ENCODE measurements at regions not wholly inside any gene's neighbourhood (a gene's known extent, or its start where the extent isn't known, plus 50 kb on each side); places are given as distances from the start of the nearest gene placed in this dataset.
"Not testable (repeated sequence)": the region's sequence is repeated elsewhere in the genome, so short reads cannot be mapped to it uniquely, and the experiment has no call there.

DNA sequence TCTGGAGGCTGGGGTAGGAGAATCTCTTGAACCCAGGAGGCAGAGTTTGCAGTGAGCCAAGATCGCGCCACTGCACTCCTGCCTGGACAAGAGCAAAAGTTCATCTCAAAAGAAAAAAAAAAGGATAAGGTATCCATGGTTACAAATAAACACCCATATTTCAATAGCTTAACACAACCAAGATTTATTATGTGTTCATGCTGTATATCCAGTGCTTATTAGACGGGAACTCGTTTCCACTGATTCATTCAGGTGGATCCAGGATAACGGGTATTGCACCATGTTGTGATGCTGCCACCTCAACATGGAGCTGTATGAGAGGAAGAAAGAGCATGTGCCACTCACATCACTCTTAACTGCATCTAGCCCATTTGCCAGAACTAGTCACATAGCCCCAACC is 69.1 kb upstream of the HIVEP1 start:
- WGBS, 2 donors: 75 to 82% methylated on average over 5 of the region's 5 CpGs
- no peak overlapping the region for H3K27ac ChIP-seq (ENCODE audit: low read depth in 2 of 2, low read length in 1 of 2)
- H3K9me3 ChIP-seq (ENCODE audit: control insufficient read depth in 2 of 2, insufficient read depth in 1 of 2, low read depth in 1 of 2, low read length in 1 of 2): no peaks in the 10 kb centered on the region
- H3K27me3 ChIP-seq (ENCODE audit: control insufficient read depth in 1 of 2, insufficient read depth in 2 of 2, low read length in 2 of 2): no peaks in the 10 kb centered on the region
- no peak overlapping the region for H3K4me3 ChIP-seq (ENCODE audit: low read depth in 1 of 2, low read length in 2 of 2)
- no peaks in the 10 kb centered on the region for H3K36me3 ChIP-seq (ENCODE audit: control insufficient read depth in 2 of 2, insufficient read depth in 2 of 2, low read length in 1 of 2)
- H3K4me1 ChIP-seq (ENCODE audit: control insufficient read depth in 2 of 2, insufficient read depth in 2 of 2, low read length in 1 of 2): peaks cover 3 to 4% of the 10 kb centered on the region in 2 donors

DNA sequence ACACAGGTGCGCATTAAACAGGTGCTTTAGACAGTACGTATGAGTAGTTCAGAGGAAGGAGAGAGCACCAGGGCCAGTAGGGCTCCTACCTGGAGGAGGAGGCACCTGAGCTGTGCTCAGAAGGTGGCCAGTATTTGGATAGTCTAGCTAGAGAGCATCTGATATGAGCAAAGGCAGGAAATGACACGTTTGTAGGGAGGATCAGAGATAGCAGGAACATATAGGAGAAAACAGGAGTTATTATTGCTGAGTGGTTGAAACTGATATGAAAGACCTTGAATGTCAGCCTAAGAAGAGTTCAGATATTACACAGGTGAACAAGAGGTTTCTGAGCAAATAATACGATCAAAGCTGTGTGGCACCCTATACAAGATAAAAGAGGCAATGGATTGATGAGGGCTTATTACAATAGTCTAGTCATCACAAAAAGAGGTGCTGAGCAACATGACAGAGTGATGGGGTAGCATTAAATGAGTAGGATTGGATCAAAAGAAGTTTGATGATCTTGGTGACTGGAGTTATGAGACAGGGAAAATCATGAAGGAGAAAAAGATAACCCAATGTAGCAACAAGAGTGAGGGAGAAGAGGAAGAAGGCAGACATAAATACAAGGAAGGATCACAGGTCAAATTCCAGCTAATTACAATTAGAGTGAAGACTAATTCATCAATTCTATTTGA is 69.8 kb upstream of the HIVEP1 start:
- H3K4me3 ChIP-seq (ENCODE audit: low read depth in 1 of 2, low read length in 2 of 2): no peak overlapping the region
- WGBS, 2 donors: 71 to 86% methylated on average over 4 of the region's 4 CpGs
- no peak overlapping the region for H3K27ac ChIP-seq (ENCODE audit: low read depth in 2 of 2, low read length in 1 of 2)
- no peaks in the 10 kb centered on the region for H3K36me3 ChIP-seq (ENCODE audit: control insufficient read depth in 2 of 2, insufficient read depth in 2 of 2, low read length in 1 of 2)
- H3K4me1 ChIP-seq (ENCODE audit: control insufficient read depth in 2 of 2, insufficient read depth in 2 of 2, low read length in 1 of 2): peaks cover 3 to 4% of the 10 kb centered on the region in 2 donors
- no peaks in the 10 kb centered on the region for H3K27me3 ChIP-seq (ENCODE audit: control insufficient read depth in 1 of 2, insufficient read depth in 2 of 2, low read length in 2 of 2)
- no peaks in the 10 kb centered on the region for H3K9me3 ChIP-seq (ENCODE audit: control insufficient read depth in 2 of 2, insufficient read depth in 1 of 2, low read depth in 1 of 2, low read length in 1 of 2)

DNA sequence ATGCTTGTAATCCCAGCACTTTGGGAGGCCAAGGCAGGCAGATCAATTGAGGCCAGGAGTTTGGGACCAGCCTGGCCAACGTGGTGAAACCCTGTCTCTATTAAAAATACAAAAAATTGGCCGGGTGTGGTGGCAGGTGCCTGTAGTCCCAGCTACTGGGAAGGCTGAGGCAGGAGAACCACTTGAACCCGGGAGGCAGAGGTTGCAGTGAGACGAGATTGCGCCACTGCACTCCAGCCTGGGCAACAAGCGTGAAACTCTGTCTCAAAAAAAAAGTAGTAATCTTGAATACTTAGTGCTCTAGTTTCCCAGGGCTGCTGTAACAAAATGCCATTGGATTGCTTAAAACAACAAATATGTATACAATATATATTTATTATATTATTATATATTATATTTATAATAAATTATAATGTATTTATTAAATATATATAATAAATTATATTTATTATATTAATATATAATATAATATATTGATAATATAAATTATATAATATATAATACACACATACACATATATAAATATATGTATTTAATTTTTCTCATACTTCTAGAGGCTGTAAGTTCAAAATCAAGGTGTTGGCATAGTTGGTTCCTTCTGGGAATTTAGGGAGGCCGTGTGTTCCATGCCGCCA is 71.5 kb upstream of the HIVEP1 start:
- H3K4me1 ChIP-seq (ENCODE audit: control insufficient read depth in 2 of 2, insufficient read depth in 2 of 2, low read length in 1 of 2); H3K27me3 ChIP-seq (ENCODE audit: control insufficient read depth in 1 of 2, insufficient read depth in 2 of 2, low read length in 2 of 2); H3K4me3 ChIP-seq (ENCODE audit: low read depth in 1 of 2, low read length in 2 of 2); H3K27ac ChIP-seq (ENCODE audit: low read depth in 2 of 2, low read length in 1 of 2); H3K36me3 ChIP-seq (ENCODE audit: control insufficient read depth in 2 of 2, insufficient read depth in 2 of 2, low read length in 1 of 2); H3K9me3 ChIP-seq (ENCODE audit: control insufficient read depth in 2 of 2, insufficient read depth in 1 of 2, low read depth in 1 of 2, low read length in 1 of 2): not testable (repeated sequence)
- 89 to 93% methylated on average over 8 of the region's 8 CpGs for WGBS, 2 donors

DNA sequence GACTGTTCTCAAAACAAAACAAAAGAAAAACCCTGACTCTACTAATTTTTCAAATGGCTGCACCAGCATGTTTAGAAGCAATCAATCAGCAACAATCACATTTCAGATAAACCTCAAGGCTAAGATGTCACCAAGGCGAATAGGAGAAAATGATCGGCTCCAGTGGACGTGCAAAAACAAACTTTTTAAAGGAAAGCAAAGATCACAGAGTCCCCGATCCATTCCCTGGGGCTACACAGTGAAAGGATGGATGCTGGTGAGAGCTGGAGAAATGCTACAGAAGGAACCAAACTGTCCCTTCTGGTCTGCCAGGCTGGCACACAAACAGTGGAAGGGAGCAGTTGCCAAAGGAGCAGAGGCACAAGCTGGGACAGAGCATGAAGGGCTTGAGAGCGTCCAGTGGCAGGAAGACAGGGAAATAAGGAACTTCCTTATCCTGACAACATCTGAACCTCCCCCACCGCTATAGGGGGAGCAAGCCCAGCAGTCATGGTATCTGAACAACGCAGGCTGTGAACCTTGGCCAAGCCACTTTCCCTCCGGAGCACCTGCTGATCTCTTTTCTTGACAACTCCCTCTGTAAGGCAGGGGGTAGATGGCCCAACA is 73.7 kb upstream of the HIVEP1 start:
- Histone ChIP-seq H3K9me3 (ENCODE audit: control insufficient read depth in 2 of 2, insufficient read depth in 1 of 2, low read depth in 1 of 2, low read length in 1 of 2) (no peaks in the 10 kb centered on the region), H3K36me3 (ENCODE audit: control insufficient read depth in 2 of 2, insufficient read depth in 2 of 2, low read length in 1 of 2) (no peaks in the 10 kb centered on the region), H3K27me3 (ENCODE audit: control insufficient read depth in 1 of 2, insufficient read depth in 2 of 2, low read length in 2 of 2) (no peaks in the 10 kb centered on the region), H3K4me1 (ENCODE audit: control insufficient read depth in 2 of 2, insufficient read depth in 2 of 2, low read length in 1 of 2) (peaks cover 3 to 4% of the 10 kb centered on the region in 2 donors), H3K4me3 (ENCODE audit: low read depth in 1 of 2, low read length in 2 of 2) (no peak overlapping the region), H3K27ac (ENCODE audit: low read depth in 2 of 2, low read length in 1 of 2) (peak overlapping the region in 1 of 2 donors; percentile 53)
- 28 to 29% methylated on average over 8 of the region's 8 CpGs for WGBS, 2 donors

DNA sequence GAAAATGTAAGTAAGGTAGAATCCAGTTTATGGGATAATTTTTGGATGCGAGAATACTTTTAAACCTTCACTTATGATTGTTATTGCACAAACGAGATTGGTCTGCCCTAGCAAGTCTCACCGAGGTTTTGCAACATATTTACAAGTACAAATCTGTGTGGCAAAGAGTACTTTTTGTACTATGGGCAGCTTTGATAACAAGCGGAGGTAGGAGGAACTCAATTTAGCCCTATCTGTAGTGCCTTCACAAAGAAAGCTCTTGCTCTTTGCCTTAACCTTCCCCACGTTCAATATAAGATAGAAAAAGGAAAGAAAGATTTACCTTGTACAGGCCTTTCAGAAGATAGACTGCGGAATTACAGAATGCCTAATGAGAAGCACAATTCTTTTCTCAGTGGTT is 77.5 kb upstream of the HIVEP1 start:
- no peak overlapping the region for H3K4me3 ChIP-seq (ENCODE audit: low read depth in 1 of 2, low read length in 2 of 2)
- no peaks in the 10 kb centered on the region for H3K36me3 ChIP-seq (ENCODE audit: control insufficient read depth in 2 of 2, insufficient read depth in 2 of 2, low read length in 1 of 2)
- H3K27me3 ChIP-seq (ENCODE audit: control insufficient read depth in 1 of 2, insufficient read depth in 2 of 2, low read length in 2 of 2): no peaks in the 10 kb centered on the region
- WGBS, 2 donors: 87 to 92% methylated on average over 6 of the region's 6 CpGs
- H3K27ac ChIP-seq (ENCODE audit: low read depth in 2 of 2, low read length in 1 of 2): no peak overlapping the region
- peaks cover 3 to 4% of the 10 kb centered on the region in 2 donors for H3K4me1 ChIP-seq (ENCODE audit: control insufficient read depth in 2 of 2, insufficient read depth in 2 of 2, low read length in 1 of 2)
- H3K9me3 ChIP-seq (ENCODE audit: control insufficient read depth in 2 of 2, insufficient read depth in 1 of 2, low read depth in 1 of 2, low read length in 1 of 2): no peaks in the 10 kb centered on the region

DNA sequence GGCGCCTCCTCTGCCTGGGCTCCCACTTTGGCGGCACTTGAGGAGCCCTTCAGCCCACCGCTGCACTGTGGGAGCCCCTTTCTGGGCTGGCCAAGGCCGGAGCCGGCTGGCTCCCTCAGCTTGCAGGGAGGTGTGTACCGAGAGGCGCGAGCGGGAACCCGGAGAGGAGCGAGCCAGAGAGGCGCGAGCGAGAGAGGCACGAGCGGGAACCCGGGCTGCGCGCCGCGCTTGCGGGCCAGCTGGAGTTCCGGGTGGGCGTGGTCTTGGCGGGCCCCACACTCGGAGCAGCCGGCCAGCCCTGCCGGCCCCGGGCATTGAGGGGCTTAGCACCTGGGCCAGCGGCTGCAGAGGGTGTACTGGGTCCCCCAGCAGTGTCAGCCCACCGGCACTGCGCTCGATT is 79.2 kb upstream of the HIVEP1 start:
- H3K27ac ChIP-seq (ENCODE audit: low read depth in 2 of 2, low read length in 1 of 2); H3K4me3 ChIP-seq (ENCODE audit: low read depth in 1 of 2, low read length in 2 of 2); H3K9me3 ChIP-seq (ENCODE audit: control insufficient read depth in 2 of 2, insufficient read depth in 1 of 2, low read depth in 1 of 2, low read length in 1 of 2); H3K4me1 ChIP-seq (ENCODE audit: control insufficient read depth in 2 of 2, insufficient read depth in 2 of 2, low read length in 1 of 2); H3K27me3 ChIP-seq (ENCODE audit: control insufficient read depth in 1 of 2, insufficient read depth in 2 of 2, low read length in 2 of 2); H3K36me3 ChIP-seq (ENCODE audit: control insufficient read depth in 2 of 2, insufficient read depth in 2 of 2, low read length in 1 of 2): not testable (repeated sequence)
- WGBS, 2 donors: 92% methylated on average over 25 to 33 of the region's 33 CpGs

DNA sequence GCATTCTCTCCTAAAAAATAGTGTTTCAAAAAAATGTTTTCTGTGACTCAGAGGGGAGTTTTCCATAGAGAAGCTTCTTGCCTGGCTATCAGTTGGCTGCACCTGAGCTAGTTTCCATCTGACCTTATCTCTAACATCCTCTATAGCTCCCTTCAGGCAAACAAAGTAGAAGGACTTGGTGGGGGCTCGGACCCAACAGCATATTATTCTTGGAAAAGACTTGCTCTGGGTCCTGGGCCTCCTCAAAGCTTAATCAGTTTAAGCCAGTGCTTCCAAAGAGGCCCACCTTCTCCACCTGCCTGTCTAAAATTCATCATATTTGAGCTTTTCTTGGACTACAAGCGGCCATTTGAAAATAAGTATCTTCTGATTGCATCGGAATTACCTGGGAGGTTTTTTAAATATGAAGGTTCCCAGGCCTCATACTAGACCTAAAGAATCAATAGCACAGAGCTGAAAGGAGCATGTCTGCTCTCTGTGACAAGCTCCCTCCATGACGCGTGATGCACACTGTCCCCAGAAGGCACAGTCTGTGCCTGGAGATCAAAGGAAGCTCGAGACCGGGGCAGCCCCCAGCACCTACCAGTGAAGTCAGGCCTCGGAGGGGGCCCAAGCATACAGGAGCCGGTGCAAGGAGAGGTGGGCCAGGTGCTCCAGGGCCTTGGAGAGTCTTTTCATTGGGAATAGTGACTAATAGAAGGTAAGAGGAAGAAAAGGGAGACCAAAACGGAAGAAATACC is 80.6 kb upstream of the HIVEP1 start:
- Histone ChIP-seq H3K4me3 (ENCODE audit: low read depth in 1 of 2, low read length in 2 of 2) (no peak overlapping the region), H3K4me1 (ENCODE audit: control insufficient read depth in 2 of 2, insufficient read depth in 2 of 2, low read length in 1 of 2) (no peaks in the 10 kb centered on the region), H3K27ac (ENCODE audit: low read depth in 2 of 2, low read length in 1 of 2) (no peak overlapping the region), H3K9me3 (ENCODE audit: control insufficient read depth in 2 of 2, insufficient read depth in 1 of 2, low read depth in 1 of 2, low read length in 1 of 2) (no peaks in the 10 kb centered on the region), H3K27me3 (ENCODE audit: control insufficient read depth in 1 of 2, insufficient read depth in 2 of 2, low read length in 2 of 2) (no peaks in the 10 kb centered on the region), H3K36me3 (ENCODE audit: control insufficient read depth in 2 of 2, insufficient read depth in 2 of 2, low read length in 1 of 2) (no peaks in the 10 kb centered on the region)
- 97% methylated on average over 10 of the region's 10 CpGs for WGBS, 2 donors

DNA sequence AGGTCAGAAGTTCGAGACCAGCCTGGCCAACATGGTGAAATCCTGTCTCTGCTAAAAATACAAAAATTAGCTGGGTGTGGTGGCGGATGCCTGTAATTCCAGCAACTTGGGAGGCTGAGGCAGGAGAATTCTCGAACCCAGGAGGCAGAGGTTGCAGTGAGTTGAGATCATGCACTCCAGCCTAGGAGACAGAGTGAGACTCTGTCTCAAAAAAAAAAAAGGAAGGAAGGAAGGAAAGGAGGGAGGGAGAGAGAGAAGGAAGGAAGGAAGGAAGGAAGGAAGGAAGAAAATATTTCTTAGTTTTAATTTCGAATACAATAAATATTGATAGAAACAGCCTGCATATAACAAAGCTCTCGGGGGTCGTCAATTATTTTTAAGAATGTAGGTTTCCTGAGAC is 81.3 kb upstream of the HIVEP1 start:
- not testable (repeated sequence) for H3K27me3 ChIP-seq (ENCODE audit: control insufficient read depth in 1 of 2, insufficient read depth in 2 of 2, low read length in 2 of 2); H3K36me3 ChIP-seq (ENCODE audit: control insufficient read depth in 2 of 2, insufficient read depth in 2 of 2, low read length in 1 of 2); H3K4me3 ChIP-seq (ENCODE audit: low read depth in 1 of 2, low read length in 2 of 2); H3K9me3 ChIP-seq (ENCODE audit: control insufficient read depth in 2 of 2, insufficient read depth in 1 of 2, low read depth in 1 of 2, low read length in 1 of 2); H3K27ac ChIP-seq (ENCODE audit: low read depth in 2 of 2, low read length in 1 of 2); H3K4me1 ChIP-seq (ENCODE audit: control insufficient read depth in 2 of 2, insufficient read depth in 2 of 2, low read length in 1 of 2)
- WGBS, 2 donors: 91 to 95% methylated on average over 6 of the region's 6 CpGs

DNA sequence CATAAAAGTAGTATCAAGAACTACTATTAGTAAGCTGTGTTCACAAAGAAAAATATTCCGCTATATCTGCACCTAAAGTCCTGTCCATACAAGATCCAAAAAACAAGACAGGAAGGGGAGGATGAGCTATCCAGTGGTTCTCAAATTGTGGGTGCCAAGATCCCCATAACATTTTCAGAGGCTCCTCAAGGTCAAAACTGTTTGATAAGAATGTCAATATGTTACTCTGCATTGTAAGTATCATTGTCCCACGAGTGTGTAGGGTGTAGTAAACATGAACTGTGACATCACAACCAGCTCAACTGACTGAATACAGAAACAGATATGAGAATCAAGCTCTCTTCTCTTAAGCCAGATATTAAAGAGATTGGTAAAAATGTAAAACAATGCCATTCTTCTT is 81.9 kb upstream of the HIVEP1 start:
- 71 to 73% methylated on average over 2 of the region's 2 CpGs for WGBS, 2 donors
- no peaks in the 10 kb centered on the region for H3K36me3 ChIP-seq (ENCODE audit: control insufficient read depth in 2 of 2, insufficient read depth in 2 of 2, low read length in 1 of 2)
- H3K9me3 ChIP-seq (ENCODE audit: control insufficient read depth in 2 of 2, insufficient read depth in 1 of 2, low read depth in 1 of 2, low read length in 1 of 2): no peaks in the 10 kb centered on the region
- H3K4me3 ChIP-seq (ENCODE audit: low read depth in 1 of 2, low read length in 2 of 2): no peak overlapping the region
- no peaks in the 10 kb centered on the region for H3K4me1 ChIP-seq (ENCODE audit: control insufficient read depth in 2 of 2, insufficient read depth in 2 of 2, low read length in 1 of 2)
- H3K27ac ChIP-seq (ENCODE audit: low read depth in 2 of 2, low read length in 1 of 2): no peak overlapping the region
- H3K27me3 ChIP-seq (ENCODE audit: control insufficient read depth in 1 of 2, insufficient read depth in 2 of 2, low read length in 2 of 2): no peaks in the 10 kb centered on the region
